GM19372 (cell line): ENCODE measurements at regions not wholly inside any gene's neighbourhood (a gene's known extent, or its start where the extent isn't known, plus 50 kb on each side); places are given as distances from the start of the nearest gene placed in this dataset.

Source experiments
- ATAC-seq: cut with Tn5 transposase; IDR thresholded peaks from one replicate; pipeline ENCODE4 v1.9.1; 2021; ENCODE audit warnings: mild to moderate bottlenecking, low read depth, moderate library complexity; ENCODE audit not compliant: unreplicated experiment

GRCh38 chr16:85330694-85331188, 218.5 kb upstream of the CIBAR2 start:
- no peak for ATAC-seq

- ATAC-seq = no peak
Measured at GRCh38 chr16:85331688-85332087, 219.4 kb upstream of the CIBAR2 start.

DNA sequence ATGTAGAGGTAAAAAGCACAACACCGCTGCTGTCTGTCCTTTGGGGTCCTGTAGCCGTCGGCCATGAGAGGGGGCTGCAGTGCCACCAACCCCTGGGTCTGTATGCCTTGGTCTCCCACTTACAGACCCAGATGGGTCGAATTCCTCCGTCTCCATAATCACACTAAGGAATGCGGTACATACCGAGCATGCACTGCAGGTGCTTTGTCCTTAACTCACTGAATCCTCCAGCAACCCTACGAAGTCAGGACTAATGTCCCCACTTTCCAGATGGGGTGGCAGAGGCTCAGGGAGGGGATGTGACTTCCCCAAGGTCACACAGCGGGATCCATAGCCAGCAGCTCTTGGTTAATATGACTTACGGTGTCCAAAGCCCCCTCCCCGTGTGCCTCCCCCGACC, 219.9 kb upstream of the CIBAR2 start:
- no peak for ATAC-seq

DNA sequence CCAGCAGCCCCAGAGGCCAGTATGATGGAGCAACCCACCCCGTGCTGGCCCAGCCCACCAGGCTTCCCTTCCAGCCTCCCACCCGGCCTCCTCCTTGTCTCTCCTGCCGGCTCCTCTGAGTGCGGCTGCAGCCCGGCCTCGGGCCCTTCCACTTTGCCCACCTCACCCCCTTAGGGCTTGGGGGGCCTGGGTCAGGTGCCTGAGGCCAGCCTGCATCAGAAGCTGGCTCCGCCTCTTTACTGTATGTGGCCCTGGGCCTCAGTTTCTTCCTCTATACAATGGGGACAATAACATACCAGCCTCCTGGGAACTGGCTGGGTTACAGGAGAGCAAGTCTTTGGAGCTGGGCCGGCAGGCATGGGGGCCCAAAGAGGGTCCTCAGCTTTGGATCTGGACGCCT, 221.1 kb upstream of the CIBAR2 start:
- ATAC-seq = no peak

DNA sequence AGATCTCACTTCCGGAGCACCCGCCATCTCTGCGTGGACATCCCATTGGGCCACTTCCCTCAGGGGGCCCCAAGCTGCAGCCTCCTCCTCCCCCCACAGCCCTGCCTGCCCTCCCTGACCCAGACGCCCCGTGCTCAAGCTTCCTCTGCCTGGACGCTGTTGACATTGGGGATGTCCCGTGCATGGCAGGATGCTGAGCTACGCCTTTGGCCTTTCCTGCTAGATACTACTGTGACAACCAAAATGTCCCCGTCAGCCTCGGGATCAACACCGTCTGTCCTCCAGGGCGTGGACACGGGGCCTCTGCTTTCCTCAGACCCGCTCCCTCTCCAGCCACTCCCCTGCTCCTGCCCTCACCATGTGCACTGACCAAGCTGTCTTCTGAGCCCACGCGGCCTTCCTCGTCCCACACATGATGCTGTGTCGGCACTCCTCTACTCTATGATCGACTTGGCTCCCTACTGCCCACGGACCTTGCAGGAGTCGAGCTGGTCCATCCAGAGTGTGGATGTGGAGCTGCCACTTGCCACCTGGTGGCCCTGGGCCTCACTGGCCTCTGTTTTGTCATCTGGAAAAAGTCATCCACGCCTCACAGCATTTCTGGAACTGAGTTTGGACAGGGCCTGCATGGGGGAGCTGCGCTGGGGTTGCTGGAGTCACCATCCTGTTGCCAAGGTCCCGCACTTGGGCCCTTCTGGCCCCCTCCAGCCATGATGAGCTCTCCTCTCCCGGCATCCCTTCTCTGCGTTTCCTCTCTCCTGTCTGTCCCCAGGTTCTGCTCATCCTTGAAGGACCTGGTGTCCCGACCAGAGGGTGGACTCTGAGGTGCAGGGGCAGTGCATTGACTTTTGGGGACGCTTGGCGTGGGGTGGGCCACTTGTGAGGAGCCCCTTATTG, 221.7 kb upstream of the CIBAR2 start:
- ATAC-seq = no peak

DNA sequence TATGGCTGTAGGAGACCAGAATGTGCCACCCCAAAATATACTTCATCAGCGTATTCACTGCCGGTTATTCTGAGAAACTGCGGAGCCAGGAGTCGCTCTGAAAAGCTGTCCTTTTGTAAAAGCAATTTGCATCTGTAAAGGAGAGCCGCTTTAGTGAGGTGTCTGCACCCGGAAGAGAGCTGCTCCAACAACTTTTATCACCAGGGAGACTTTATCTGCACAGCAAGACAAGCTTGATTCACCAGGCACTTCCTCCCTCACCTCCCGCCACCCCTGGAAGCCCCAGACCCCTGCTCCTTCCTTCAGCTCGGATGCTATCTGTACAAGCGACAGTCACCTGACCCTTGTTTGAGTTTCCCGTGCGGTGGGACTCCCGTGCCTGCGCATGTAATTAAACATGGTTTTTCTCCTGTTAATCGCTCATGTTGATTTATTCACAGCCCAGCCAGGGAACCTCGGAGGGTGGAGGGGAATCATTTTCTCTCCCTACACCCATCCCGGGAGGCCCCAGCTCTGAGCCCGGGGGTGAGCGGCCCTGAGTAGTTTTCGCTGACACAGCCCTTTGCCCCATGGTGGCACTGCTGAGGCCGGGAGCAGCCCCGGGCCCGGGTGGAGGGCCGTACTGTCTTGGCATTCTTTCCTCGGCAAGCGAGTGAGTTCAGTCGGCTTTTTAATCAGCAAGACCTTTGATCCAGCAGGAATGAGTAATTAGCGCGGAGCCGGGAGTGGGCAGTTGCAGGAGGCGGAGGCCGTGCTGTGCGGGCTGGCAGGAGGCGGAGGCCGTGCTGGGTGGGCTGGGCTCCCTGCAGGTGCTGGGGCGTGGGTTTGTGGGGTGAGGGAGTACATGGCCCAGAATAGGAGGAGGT, 222.7 kb upstream of the CIBAR2 start:
- no peak for ATAC-seq

DNA sequence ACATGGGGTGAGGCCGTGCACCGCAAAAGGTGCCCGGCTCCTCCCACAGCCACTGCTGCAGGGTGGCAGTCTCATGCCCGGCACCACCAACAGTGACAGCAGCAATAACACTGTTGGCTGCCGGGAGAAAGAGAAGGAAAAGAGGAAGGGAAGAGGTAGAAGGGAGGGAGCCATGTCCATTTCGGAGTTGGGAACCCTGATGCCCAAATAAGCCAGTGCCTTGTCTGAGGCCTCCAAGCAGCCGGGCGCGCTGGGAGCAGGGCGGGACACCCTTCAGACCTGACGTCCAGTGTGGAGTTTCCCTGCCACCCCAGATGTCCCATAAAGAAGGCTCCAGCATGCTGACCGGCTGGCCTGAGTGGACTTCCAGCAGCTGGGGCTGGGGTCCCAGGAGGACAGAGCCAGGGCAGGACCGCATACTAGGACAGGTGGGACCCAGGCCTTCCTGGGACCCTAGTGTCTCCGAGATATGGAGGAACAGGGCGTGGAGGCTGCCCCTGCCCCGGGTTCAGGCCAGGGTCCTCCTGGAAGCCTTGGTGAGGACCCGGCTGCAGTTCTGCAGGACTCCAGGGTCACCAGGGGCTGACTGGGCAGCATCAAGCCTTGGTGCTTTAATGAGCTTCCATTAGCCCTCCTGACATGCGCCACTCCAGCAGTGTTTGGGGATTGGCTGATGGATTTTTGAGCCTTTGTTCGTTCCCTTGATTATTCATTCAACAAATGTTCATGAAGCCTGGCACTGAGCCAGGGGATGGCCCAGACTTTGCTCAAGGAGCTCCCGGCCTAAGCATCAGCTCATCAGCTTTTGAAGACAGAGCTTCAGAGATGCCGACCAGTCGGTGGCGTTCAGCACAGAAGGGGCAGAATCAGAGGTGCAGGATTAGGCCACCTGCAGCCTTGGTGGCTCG, 223.6 kb upstream of the CIBAR2 start:
- no peak for ATAC-seq

- ATAC-seq = no peak
Measured at GRCh38 chr16:85337910-85338637, 225.8 kb upstream of the CIBAR2 start.

GRCh38 chr16:85338638-85338982, 226.3 kb upstream of the CIBAR2 start:
- no peak for ATAC-seq

DNA sequence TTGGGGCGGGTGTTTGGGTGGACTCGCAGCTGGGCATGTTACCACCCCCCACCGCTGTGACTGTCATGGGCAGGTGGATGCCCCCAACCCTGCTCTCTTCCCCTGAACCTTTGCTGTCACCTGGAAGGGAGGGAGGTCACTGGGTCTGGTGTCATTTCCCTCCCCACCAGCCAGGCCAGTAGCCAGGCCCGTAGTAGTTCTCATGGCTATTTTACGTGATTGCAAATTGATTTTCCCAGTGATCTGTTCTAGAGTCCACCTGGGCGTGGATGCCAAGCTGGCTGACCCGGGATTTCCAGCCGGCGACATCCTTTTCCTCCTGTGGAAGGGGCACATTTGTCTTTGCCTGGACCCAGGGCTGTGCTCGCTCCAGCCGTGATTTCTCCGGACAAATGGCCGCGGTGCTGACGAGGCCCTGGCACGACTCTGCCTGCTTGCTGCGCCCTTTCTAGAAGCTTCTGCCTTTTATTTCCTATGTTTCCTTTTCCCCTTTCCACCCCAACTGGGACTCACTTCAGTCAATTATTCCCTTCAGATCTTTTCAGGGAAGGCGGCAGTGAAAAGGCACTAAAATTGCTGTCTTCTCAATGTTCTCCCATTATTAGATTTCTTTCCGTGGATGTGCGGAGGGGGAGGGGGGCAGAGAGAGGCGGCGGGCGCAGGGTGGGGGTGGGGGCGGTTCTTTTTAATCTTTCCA, 226.9 kb upstream of the CIBAR2 start:
- ATAC-seq = no peak

- no peak for ATAC-seq
Measured at GRCh38 chr16:85341972-85342695, 229.9 kb upstream of the CIBAR2 start.

DNA sequence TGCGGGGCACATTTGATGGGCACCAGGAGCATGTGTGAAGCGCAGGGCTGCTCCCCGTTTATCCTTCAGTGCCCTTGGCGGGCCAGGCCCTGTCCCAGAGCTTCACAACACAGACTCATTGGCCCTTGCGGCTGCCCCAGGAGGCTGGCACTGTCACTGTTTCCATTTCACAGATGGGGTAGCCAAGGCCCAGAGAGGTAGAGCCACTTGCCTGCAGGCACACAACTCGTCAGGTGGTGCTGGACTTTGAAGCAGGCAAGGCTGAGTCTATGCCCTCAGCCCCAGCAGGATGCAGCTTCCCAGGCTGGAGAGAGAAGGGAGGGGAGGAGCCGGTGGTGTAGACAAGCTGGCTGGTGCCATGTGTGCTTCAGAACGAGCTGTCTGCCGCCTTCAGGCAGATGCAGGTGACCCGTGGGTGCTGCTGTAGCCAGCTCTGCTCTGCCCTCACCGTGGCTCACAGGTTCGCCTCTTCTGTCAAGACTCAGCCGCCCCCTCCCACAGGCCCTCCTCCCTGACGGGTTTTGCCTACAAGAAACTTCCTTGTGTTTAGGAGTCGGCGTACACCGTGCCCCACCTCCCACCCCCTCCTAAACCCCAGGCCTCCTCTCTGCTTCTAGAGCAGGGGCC, 232.3 kb upstream of the CIBAR2 start:
- no peak for ATAC-seq

GRCh38 chr16:85345129-85345639, 232.9 kb upstream of the CIBAR2 start:
- ATAC-seq = no peak

GRCh38 chr16:85346404-85347212, 234.3 kb upstream of the CIBAR2 start:
- ATAC-seq = no peak

- ATAC-seq = no peak
Measured at GRCh38 chr16:85347213-85347591, 234.9 kb upstream of the CIBAR2 start.

DNA sequence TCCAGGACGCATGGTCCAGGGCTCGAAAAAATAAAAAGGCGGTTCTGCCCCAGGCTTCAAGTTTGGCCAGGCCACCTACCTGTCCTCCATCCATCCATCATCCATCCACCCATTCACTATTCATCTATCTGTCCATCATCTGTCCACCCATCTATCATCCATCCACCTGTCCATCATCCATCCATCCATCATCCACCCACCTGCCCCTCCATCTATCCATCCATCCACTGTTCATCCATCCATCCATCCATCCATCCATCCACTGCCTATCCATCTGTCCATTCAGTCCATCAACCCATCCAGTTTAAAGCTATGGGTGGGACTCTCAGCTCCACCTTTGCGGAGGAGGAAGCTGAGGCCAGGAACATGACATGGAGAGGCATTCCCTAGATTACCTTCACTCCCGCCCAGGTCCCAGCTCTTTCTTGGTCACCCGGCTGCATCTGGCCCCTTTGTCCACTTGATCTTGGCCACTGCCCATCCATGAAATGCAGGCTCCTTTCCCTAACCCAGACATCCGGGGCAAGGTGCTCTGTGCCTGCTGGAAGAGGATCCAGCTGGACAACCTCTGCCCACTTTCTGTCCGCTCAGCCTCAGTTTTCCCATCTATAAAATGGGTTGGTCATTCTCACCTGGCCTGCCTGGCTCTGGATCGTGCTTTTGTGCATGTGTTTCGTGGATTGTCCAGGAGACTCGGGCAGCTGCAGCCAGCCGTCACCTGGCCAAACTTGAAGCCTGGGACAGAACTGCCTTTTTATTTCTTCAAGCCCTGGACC, 236.0 kb upstream of the CIBAR2 start:
- ATAC-seq = no peak
